Esophagus muscularis mucosa (tissue), 4 donors: ENCODE measurements at regions not wholly inside any gene's neighbourhood (a gene's known extent, or its start where the extent isn't known, plus 50 kb on each side); places are given as distances from the start of the nearest gene placed in this dataset.

Experiments used
- DNase-seq: peaks from one replicate; pipeline ENCODE4 v3.0.0-alpha.2; 2017; ENCODE audit errors: extremely low spot score
- H3K27ac ChIP-seq, 4 donors: fragments of 200-600 bp; sonication (generic); replicated peaks in 1 of 4; 1 replicate in 3 of 4; 2 replicates in 1 of 4; pipeline ENCODE4 v1.5.1; 2016 to 2019; ENCODE audit warnings: mild to moderate bottlenecking in 1 of 4
- H3K27me3 ChIP-seq, 4 donors: fragments of 200-600 bp; sonication (generic); one replicate each; pipeline versions ENCODE4 v1.5.1 to v1.6.0; 2016 to 2019
- H3K36me3 ChIP-seq, 4 donors: fragments of 200-600 bp; sonication (generic); one replicate each; pipeline ENCODE4 v1.5.1; 2016 to 2019
- H3K4me1 ChIP-seq, 4 donors: fragments of 200-600 bp; sonication (generic); one replicate each; pipeline ENCODE4 v1.5.1; 2016 to 2019
- H3K4me3 ChIP-seq, 4 donors: fragments of 200-600 bp; sonication (generic); 1 replicate in 2 of 4; 2 replicates in 2 of 4; pipeline ENCODE4 v1.5.1; 2016 to 2019; ENCODE audit warnings: mild to moderate bottlenecking in 4 of 4, moderate library complexity in 1 of 4
- H3K9me3 ChIP-seq, 4 donors: fragments of 200-600 bp; sonication (generic); 1 replicate in 3 of 4; 2 replicates in 1 of 4; pipeline ENCODE4 v1.5.1; 2016 to 2019
- EP300 ChIP-seq: sonication (generic); formaldehyde crosslinking; IDR thresholded peaks from one replicate; pipeline ENCODE4 v1.6.1; 2017; ENCODE audit warnings: antibody characterized with exemption
- POLR2A ChIP-seq: fragments of 450-650 bp; IDR thresholded peaks from one replicate; pipeline ENCODE4 v1.6.1; 2017; ENCODE audit warnings: antibody characterized with exemption, moderate library complexity, mild to moderate bottlenecking, low read depth
- POLR2AphosphoS5 ChIP-seq, 2 donors: sonication (generic); formaldehyde crosslinking; IDR thresholded peaks; one replicate each; pipeline ENCODE4 v1.6.1; 2017; ENCODE audit warnings: antibody characterized with exemption in 2 of 2
- WGBS: methylation state at CpG from one replicate; pipeline ENCODE4 v1.1.5; 2018; 5-methylcytosine and 5-hydroxymethylcytosine counted together
- intact Hi-C: fragments of 100-400 bp; cut with DNase I; formaldehyde crosslinking; loops from one replicate; pipeline ENCODE4 v1.15.1; 2023
- TF ChIP-seq, protein P1 (sequence below), 3 experiments: fragments of 200-600 bp in 2 of 3; fragments of 450-650 bp in 1 of 3; sonication (generic) in 2 of 3; IDR thresholded peaks; one replicate each; pipeline ENCODE4 v1.5.1; 2017 to 2019; ENCODE audit warnings: antibody characterized with exemption in 3 of 3, mild to moderate bottlenecking in 2 of 3, moderate library complexity in 1 of 3

GRCh38 chr7:84686373-84686772 is 491.8 kb upstream of the SEMA3A start:
- H3K36me3 ChIP-seq: no peaks in the 10 kb centered on the region
- intact Hi-C loops: no loop called here
- TF ChIP-seq, protein P1, sequence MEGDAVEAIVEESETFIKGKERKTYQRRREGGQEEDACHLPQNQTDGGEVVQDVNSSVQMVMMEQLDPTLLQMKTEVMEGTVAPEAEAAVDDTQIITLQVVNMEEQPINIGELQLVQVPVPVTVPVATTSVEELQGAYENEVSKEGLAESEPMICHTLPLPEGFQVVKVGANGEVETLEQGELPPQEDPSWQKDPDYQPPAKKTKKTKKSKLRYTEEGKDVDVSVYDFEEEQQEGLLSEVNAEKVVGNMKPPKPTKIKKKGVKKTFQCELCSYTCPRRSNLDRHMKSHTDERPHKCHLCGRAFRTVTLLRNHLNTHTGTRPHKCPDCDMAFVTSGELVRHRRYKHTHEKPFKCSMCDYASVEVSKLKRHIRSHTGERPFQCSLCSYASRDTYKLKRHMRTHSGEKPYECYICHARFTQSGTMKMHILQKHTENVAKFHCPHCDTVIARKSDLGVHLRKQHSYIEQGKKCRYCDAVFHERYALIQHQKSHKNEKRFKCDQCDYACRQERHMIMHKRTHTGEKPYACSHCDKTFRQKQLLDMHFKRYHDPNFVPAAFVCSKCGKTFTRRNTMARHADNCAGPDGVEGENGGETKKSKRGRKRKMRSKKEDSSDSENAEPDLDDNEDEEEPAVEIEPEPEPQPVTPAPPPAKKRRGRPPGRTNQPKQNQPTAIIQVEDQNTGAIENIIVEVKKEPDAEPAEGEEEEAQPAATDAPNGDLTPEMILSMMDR (IDR thresholded peaks at IDR 0.05): no peak
- TF ChIP-seq POLR2AphosphoS5 (IDR thresholded peaks at IDR 0.05): no peak
- no peak for TF ChIP-seq EP300
- TF ChIP-seq POLR2A: no peak

DNA sequence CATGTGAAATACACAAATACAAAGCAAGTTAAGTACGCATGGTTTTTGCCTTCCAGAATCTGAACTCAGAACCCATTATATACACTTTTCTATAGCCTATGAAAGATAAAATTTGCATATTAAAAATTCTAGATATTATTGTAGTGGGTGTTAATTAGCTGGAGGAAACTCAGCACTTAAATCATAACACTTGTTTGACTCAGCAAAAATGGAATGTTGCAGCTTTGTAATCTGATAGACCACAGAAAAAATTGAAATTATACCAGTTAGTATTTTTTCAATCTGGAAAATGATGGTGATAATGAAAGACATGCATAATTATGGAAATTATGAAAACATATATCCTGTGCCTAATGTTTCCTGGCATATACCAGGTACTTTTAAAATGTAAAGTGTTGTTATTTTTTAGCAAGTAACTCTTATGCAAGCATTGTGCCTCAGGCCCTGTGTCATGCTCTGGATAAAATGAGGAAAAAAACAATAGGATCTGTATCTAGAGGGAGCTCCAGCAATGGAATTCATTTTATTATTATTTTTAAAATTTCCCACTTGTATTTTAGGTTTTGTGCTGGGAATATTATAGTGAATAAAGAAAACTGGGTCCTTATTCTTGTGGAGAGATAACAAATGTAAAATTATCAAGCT is 490.4 kb upstream of the SEMA3A start:
- no peaks in the 10 kb centered on the region for H3K9me3 ChIP-seq
- no peaks in the 10 kb centered on the region for H3K36me3 ChIP-seq
- no peak overlapping the region for H3K27ac ChIP-seq
- no peak overlapping the region for H3K4me3 ChIP-seq
- intact Hi-C loops: no loop called here
- no peak for TF ChIP-seq POLR2AphosphoS5 (IDR thresholded peaks at IDR 0.05)
- WGBS: 100% methylated on average over 1 of the region's 1 CpG
- no peak for DNase-seq
- H3K27me3 ChIP-seq: no peaks in the 10 kb centered on the region
- peaks cover 0 to 17% (median 12%) of the 10 kb centered on the region in 4 donors for H3K4me1 ChIP-seq

More at GRCh38 chr7:84686373-84686772, 491.8 kb upstream of the SEMA3A start:
- H3K4me1 ChIP-seq: peaks cover 0 to 17% (median 12%) of the 10 kb centered on the region in 4 donors
- H3K4me3 ChIP-seq: no peak overlapping the region
- no peak overlapping the region for H3K27ac ChIP-seq
- H3K27me3 ChIP-seq: no peaks in the 10 kb centered on the region
- WGBS: 33% methylated on average over 1 of the region's 1 CpG
- no peaks in the 10 kb centered on the region for H3K9me3 ChIP-seq
- DNase-seq: no peak

GRCh38 chr7:84682543-84682942 is 488.0 kb upstream of the SEMA3A start:
- H3K4me1 ChIP-seq: peaks cover 0 to 13% (median 11%) of the 10 kb centered on the region in 4 donors
- H3K4me3 ChIP-seq: no peak overlapping the region
- H3K27ac ChIP-seq: no peak overlapping the region
- H3K27me3 ChIP-seq: no peaks in the 10 kb centered on the region
- intact Hi-C loops: no loop called here
- no peaks in the 10 kb centered on the region for H3K36me3 ChIP-seq
- no peak for DNase-seq
- no peaks in the 10 kb centered on the region for H3K9me3 ChIP-seq
- 98% methylated on average over 2 of the region's 2 CpGs for WGBS
- TF ChIP-seq EP300 (no peak), POLR2AphosphoS5 (IDR thresholded peaks at IDR 0.05) (no peak), POLR2A (no peak)
- TF ChIP-seq, protein P1 (IDR thresholded peaks at IDR 0.05): no peak

- Histone ChIP-seq H3K27ac (no peak overlapping the region), H3K4me3 (no peak overlapping the region), H3K36me3 (no peaks in the 10 kb centered on the region), H3K9me3 (no peaks in the 10 kb centered on the region), H3K4me1 (peaks cover 0 to 14% (median 10%) of the 10 kb centered on the region in 4 donors), H3K27me3 (no peaks in the 10 kb centered on the region)
- TF ChIP-seq, protein P1 (IDR thresholded peaks at IDR 0.05): no peak
- no peak for TF ChIP-seq POLR2AphosphoS5 (IDR thresholded peaks at IDR 0.05)
- no peak for TF ChIP-seq POLR2A
- no peak for TF ChIP-seq EP300
- no peak for DNase-seq
- 71% methylated on average over 2 of the region's 2 CpGs for WGBS
- intact Hi-C loops: no loop called here
Measured at GRCh38 chr7:84678841-84679240, 484.3 kb upstream of the SEMA3A start.

- H3K4me1 ChIP-seq: peaks cover 0 to 27% (median 16%) of the 10 kb centered on the region in 4 donors
- no peak overlapping the region for H3K4me3 ChIP-seq
- H3K36me3 ChIP-seq: no peaks in the 10 kb centered on the region
- no peaks in the 10 kb centered on the region for H3K9me3 ChIP-seq
- no peak overlapping the region for H3K27ac ChIP-seq
- TF ChIP-seq EP300: no peak
- TF ChIP-seq POLR2A: no peak
- DNase-seq: no peak
- WGBS: 88% methylated on average over 1 of the region's 1 CpG
- intact Hi-C loops: no loop called here
- no peaks in the 10 kb centered on the region for H3K27me3 ChIP-seq
Measured at GRCh38 chr7:84677117-84677732, 482.6 kb upstream of the SEMA3A start.
